HG03025 (cell line): ENCODE measurements at regions not wholly inside any gene's neighbourhood (a gene's known extent, or its start where the extent isn't known, plus 50 kb on each side); places are given as distances from the start of the nearest gene placed in this dataset.
"Not testable (repeated sequence)": the region's sequence is repeated elsewhere in the genome, so short reads cannot be mapped to it uniquely, and the experiment has no call there.

Experiments used
- ATAC-seq: cut with Tn5 transposase; IDR thresholded peaks from one replicate; pipeline ENCODE4 v1.9.1; 2021; ENCODE audit warnings: mild to moderate bottlenecking, moderate library complexity; ENCODE audit not compliant: unreplicated experiment, low FRiP score

- ATAC-seq, result no peak
Observed at GRCh38 chr14:23894362-23895052, 59.1 kb upstream of the DHRS4 start.

- ATAC-seq, result no peak
Observed at GRCh38 chr14:23895053-23895419, 58.5 kb upstream of the DHRS4 start.

GRCh38 chr14:23895480-23895879 lies 58.1 kb upstream of the DHRS4 start:
- no peak for ATAC-seq

GRCh38 chr14:23896609-23897153 lies 56.9 kb upstream of the DHRS4 start:
- no peak for ATAC-seq

GRCh38 chr14:23897291-23897690 lies 56.3 kb upstream of the DHRS4 start:
- ATAC-seq, result not testable (repeated sequence)

- not testable (repeated sequence) for ATAC-seq
Observed at GRCh38 chr14:23898359-23898758, 55.2 kb upstream of the DHRS4 start.

GRCh38 chr14:23899788-23900187 lies 53.8 kb upstream of the DHRS4 start:
- ATAC-seq, result no peak

GRCh38 chr14:23903442-23903841 lies 50.1 kb upstream of the DHRS4 start:
- ATAC-seq, result no peak
